Activated CD4-positive, alpha-beta T cell treated with anti-CD3 and anti-CD28 coated beads for 1 hour (primary cell): ENCODE measurements at regions not wholly inside any gene's neighbourhood (a gene's known extent, or its start where the extent isn't known, plus 50 kb on each side); places are given as distances from the start of the nearest gene placed in this dataset.

Experiments
- DNase-seq: peaks from one replicate; pipeline ENCODE4 v3.0.0-alpha.2; 2020

DNA sequence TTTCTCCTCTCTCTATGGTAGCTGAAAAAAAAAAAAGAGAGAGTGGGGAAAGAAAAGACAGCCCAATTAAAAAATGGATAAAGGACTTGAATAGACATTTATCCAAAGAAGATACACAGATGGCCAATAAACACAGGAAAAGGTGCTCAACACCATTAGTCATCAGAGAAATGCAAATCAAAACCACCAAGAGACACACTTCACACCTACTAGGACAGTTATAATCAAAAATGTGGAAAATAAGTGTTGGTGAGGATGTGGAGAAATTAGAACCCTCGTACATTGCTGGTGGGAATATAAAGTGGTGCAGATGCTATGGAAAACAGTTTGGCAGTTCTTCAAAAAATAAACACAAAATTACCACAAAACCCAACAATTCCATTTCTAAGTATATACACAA lies 172.4 kb upstream of the GRIN2B start:
- no peak for DNase-seq

DNA sequence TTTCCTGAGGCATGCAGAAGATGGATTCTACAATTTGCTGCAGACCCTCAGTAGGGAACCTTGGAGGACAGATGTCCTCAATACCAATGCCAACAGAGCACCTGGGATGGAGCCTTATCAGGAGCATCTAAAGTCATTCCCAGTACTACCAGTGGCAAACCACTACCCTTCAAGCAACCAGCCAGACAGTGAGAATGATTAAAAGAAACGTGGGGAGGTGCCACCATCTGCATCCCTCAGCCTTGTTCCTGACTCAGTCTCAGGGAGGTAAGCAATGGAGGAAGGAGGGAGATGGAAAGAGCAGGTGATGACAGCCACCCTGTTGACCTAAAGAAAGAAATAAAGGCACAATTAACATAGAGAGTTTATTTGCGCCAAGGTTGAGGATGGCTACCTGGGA lies 175.2 kb upstream of the GRIN2B start:
- DNase-seq: no peak

- no peak for DNase-seq
Observed at GRCh38 chr12:14157088-14157747, 175.8 kb upstream of the GRIN2B start.

- no peak for DNase-seq
Observed at GRCh38 chr12:14164266-14164665, 182.9 kb upstream of the GRIN2B start.

DNA sequence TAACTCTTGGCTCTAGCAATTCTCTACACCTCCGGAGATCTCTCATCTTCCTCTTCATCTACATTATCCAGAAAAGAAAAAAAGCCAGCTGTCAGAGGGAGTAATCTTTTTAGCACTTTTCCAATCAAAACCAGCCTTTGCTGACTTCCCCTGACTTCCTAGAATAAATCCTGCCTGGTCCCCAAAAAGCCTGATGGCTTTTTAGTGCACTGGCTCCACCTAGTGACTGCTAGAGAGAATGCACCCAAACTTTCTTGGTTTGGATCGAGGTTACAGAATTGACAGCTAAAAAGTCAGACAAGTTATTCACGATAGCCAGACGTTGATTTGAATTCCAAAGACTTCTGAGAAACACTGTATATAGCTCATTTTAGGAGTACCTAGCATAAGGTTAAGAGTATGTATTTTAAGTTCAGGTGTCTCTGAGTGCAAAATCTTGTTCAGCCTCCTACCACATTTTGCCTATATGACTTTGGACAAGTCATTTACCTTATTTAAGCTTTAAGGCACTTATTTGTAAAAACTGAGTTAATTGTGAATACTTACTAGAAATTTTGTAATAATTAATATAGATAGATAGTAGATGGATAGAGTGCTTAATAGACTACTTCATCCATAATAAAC lies 185.7 kb upstream of the GRIN2B start:
- no peak for DNase-seq

DNA sequence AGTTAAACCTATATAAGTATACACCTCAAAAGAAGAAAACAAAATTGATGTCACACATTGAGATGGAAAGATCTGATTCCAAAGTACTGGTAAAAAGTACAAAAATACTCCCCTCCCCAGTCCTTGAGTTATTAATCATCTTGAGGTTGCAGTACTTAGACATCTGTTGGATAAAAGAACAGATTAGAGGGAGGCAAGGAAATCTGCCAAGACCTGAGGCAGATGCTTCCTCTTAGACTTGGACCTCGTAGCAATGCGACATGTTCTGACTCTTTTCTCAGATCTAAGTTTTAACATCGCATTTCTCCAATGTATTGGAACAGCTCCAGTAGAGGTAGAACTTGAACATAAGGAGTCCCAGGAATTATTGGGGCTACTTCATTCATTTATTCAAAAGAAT lies 187.9 kb upstream of the GRIN2B start:
- no peak for DNase-seq

- no peak for DNase-seq
Observed at GRCh38 chr12:14171106-14171505, 189.7 kb upstream of the GRIN2B start.

- no peak for DNase-seq
Observed at GRCh38 chr12:14175206-14175605, 190.3 kb upstream of the ATF7IP start.

DNA sequence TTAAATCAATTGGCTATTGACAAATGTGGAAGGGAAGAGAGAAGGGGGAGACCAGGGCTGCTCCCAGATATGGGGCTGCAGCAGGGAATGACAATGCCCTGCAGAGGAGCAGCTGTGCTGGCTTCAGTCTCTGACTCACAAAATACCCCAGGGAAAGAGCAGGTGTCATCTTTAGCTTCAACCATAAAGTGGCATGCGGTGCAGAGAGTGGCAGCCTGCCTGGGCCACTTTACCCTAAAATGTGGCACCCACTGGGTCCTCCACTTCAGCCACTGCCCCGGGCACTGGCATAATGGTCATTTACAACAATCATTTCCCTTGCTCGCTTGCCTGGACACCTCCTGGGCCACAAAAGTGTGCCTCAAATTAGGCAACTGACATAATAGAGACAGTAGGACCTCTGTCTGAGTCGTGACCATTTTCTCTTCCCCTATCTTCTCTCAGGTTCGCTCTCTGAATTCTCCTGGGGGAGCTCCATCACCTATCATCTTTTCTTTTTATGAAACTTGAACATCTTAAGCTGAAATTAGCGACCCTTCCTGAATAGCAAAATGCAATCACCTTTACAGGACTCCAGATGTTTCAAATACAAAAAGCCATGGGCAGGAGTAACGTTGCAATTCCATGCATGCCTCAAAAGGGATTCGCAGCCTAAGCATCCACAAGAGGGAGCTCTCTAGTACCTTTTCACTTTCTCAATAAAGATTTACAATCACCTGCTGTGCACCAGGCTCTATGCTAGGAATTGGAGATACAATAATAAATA lies 179.9 kb upstream of the ATF7IP start:
- no peak for DNase-seq

DNA sequence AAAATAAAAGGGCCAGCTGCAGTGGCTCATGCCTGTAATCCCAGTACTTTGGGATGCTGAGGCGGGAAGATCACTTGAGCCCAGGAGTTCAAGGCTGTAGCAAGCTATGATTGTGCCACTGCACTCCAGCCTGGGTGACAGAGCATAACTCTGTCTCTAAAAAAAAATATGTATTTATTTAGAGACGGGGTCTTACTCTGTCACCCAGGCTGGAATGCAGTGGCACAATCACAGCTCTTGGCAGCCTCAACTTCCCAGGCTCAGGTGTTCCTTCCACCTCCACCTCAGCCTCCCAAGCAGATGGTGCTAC lies 179.3 kb upstream of the ATF7IP start:
- no peak for DNase-seq

GRCh38 chr12:14187002-14187401 lies 178.5 kb upstream of the ATF7IP start:
- no peak for DNase-seq

- DNase-seq: no peak
Observed at GRCh38 chr12:14187966-14188365, 177.5 kb upstream of the ATF7IP start.

DNA sequence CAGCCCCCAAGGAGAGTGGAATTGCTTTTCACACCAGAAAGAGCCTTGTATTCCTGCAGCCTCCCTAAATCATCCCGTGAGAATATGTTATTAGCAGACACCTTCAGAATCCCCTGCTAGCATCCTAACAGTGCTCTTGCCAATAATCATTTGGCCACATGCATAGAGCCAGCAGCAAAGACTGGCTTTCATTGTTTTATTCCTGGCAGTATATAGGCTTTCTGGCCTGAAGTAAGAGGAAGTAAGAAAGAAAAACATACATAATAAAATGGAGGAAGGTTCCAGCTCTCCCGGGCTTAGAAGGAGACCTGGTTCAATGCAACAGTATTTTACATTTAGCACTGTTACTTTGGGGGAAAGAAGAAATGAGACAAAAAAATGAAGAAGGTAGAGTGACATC lies 176.7 kb upstream of the ATF7IP start:
- DNase-seq: no peak

DNA sequence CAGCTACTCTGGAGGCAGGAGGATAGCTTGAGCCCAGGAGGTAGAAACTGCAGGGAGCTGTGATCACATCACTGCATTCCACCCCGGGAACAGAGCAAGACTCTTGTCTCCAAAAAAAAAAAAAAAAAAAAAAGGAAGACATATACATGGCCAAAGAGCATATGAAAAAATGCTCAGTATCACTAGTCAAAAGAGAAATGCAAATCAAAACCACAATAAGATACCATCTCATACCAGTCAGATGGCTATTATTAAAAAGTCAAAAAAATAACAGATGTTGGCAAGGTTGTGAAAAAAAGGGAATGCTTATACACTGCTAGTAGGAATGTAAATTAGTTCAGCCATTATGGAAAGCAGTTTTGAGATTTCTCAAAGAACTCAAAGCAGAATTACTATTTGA lies 174.8 kb upstream of the ATF7IP start:
- DNase-seq: no peak

- DNase-seq: no peak
Observed at GRCh38 chr12:14191612-14192011, 173.9 kb upstream of the ATF7IP start.

- no peak for DNase-seq
Observed at GRCh38 chr12:14193639-14194038, 171.8 kb upstream of the ATF7IP start.

GRCh38 chr12:14194572-14194971 lies 170.9 kb upstream of the ATF7IP start:
- DNase-seq: no peak

DNA sequence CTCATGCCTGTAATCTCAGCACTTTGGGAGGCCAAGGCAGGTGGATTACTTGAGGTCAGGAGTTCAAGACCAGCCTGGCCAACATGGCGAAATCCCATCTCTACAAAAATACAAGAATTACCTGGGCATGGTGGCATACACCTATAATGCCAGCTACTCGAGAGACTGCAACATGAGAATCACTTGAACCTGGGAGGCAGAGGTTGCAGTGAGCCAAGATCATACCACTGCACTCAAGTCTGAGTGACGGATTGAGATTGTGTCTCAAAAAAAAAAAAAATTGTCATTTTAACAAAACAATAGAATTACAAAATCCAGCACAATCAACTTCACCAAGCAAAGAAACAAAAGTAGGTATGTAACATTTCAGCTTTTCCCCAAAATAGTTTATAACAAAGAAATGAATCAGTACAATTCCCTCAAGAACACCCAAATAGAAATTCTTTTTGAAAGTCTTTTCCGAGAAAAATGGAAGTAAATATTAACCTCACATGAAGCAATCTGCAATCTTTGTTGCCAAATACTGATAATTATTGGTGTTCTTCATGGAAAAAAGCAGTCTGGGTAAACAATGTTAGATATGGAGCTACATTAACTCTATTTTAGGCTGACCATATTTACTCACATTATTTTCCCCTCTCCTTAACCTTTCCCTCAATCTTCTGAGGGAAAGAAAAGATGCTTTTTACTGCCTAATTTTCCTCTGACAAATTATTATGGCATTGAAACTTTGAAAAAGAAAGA lies 165.9 kb upstream of the ATF7IP start:
- no peak for DNase-seq

DNA sequence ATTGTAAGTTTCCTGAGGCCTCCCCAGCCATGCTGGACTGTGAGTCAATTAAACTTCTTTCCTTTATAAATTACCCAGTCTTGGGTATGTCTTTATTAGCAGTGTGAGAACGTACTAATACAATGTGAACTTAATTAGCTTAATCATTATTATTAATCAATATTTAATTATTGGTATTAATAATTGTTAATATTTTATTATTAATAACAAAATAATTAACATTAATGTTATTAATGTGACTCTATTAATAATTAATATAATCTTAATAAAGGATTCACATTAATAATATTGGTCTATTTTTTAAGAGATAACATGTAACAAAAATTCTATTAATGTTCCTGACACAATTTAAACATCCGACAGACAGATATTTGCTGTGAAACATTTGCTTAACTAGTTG lies 164.9 kb upstream of the ATF7IP start:
- DNase-seq: no peak

GRCh38 chr12:14201291-14201690 lies 164.2 kb upstream of the ATF7IP start:
- DNase-seq: no peak

- no peak for DNase-seq
Observed at GRCh38 chr12:14207905-14208551, 157.5 kb upstream of the ATF7IP start.

DNA sequence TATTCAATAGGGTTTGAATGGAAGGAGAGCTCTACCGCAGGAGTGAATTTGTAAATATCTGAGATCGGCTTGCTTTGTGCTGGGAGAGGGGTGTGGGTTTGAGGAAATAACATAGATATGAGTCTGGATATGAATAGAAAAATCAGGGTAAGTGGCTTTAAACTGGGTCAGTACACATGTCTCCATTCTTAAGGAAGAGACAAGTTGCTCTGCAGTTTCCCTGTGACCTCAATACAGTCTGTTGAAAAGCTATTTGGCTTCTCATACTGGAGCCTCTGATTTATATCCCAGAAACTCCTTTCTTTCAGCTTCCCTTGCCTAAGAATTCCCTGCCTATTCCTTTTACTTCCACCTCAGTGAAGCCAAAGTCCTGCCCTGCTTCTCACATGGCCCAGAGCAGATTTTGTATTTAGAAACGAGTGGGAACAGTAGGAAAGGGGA lies 153.5 kb upstream of the ATF7IP start:
- no peak for DNase-seq

DNA sequence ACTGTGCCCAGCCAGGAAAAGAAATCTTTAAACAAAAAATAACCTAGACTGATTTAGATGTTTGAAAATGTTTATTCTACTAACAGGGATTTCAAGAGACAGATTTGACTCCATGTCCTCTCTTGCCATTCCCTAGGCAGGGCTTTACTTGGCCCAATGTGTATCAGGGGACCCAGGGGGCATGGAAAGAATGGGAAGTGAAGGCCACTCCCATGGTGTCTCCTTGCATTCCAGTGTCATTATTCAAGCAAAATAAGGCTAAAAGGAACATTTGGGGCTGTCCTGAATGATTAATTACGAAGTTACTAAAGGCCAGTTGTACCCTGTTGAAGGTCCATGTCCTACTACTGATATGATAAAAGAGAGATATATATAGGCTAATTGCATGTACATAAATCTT lies 151.9 kb upstream of the ATF7IP start:
- DNase-seq: no peak
